Vagina (tissue), 2 donors: ENCODE measurements at regions not wholly inside any gene's neighbourhood (a gene's known extent, or its start where the extent isn't known, plus 50 kb on each side); places are given as distances from the start of the nearest gene placed in this dataset.
"Not testable (repeated sequence)": the region's sequence is repeated elsewhere in the genome, so short reads cannot be mapped to it uniquely, and the experiment has no call there.

Experiments used
- DNase-seq, 2 donors: peaks; one replicate each; pipeline ENCODE4 v3.0.0-alpha.2; 2017; ENCODE audit errors: extremely low spot score in 2 of 2
- H3K27ac ChIP-seq: fragments of 200-600 bp; sonication (generic); one replicate; pipeline ENCODE4 v1.5.1; 2019
- H3K27me3 ChIP-seq: fragments of 200-600 bp; sonication (generic); one replicate; pipeline ENCODE4 v1.5.1; 2019
- H3K36me3 ChIP-seq, 2 donors: fragments of 200-600 bp; sonication (generic); one replicate each; pipeline ENCODE4 v1.5.1; 2017 to 2019
- H3K4me1 ChIP-seq: fragments of 200-600 bp; sonication (generic); one replicate; pipeline ENCODE4 v1.5.1; 2019
- H3K4me3 ChIP-seq, 2 donors: fragments of 200-600 bp; sonication (generic); 1 replicate in 1 of 2; 2 replicates in 1 of 2; pipeline ENCODE4 v1.5.1; 2016 to 2019
- H3K9me3 ChIP-seq: fragments of 200-600 bp; sonication (generic); one replicate; pipeline ENCODE4 v1.5.1; 2019
- CTCF ChIP-seq, 3 experiments: fragments of 450-650 bp in 2 of 3; fragments of 200-600 bp in 1 of 3; sonication (generic) in 1 of 3; IDR thresholded peaks; one replicate each; pipeline ENCODE4 v1.5.1; 2017 to 2019; ENCODE audit warnings: antibody characterized with exemption in 3 of 3, mild to moderate bottlenecking in 2 of 3, moderate library complexity in 2 of 3
- POLR2A ChIP-seq, 2 donors: fragments of 450-650 bp; IDR thresholded peaks; one replicate each; pipeline ENCODE4 v1.6.1; 2017; ENCODE audit warnings: antibody characterized with exemption in 2 of 2, mild to moderate bottlenecking in 2 of 2, moderate library complexity in 2 of 2
- POLR2AphosphoS5 ChIP-seq, 2 donors: sonication (generic); formaldehyde crosslinking; IDR thresholded peaks; one replicate each; pipeline ENCODE4 v1.9.0; 2017; ENCODE audit warnings: antibody characterized with exemption in 2 of 2, mild to moderate bottlenecking in 2 of 2, low read depth in 1 of 2; ENCODE audit not compliant: insufficient read depth in 1 of 2
- intact Hi-C: fragments of 100-400 bp; cut with DNase I; formaldehyde crosslinking; loops from one replicate; pipeline ENCODE4 v1.15.1; 2023

GRCh38 chr5:96297290-96297689, 135.8 kb downstream of the PCSK1 start:
- H3K9me3 ChIP-seq = no peaks in the 10 kb centered on the region
- no peak overlapping the region for H3K4me3 ChIP-seq
- no peak for DNase-seq
- H3K4me1 ChIP-seq = no peaks in the 10 kb centered on the region
- intact Hi-C loops = loop anchor here (5.0 kb wide), 1 partner anchor 1490 kb away; no protein-coding TSS in a partner anchor
- TF ChIP-seq POLR2AphosphoS5 (IDR thresholded peaks at IDR 0.05; ENCODE audit: insufficient read depth in 1 of 2, low read depth in 1 of 2) (no peak), CTCF (IDR thresholded peaks at IDR 0.05) (no peak), POLR2A (IDR thresholded peaks at IDR 0.05) (no peak)
- H3K27me3 ChIP-seq = no peaks in the 10 kb centered on the region
- no peaks in the 10 kb centered on the region for H3K36me3 ChIP-seq
- no peak overlapping the region for H3K27ac ChIP-seq

GRCh38 chr5:96294884-96295202, 138.2 kb downstream of the PCSK1 start:
- Histone ChIP-seq H3K27me3 (no peaks in the 10 kb centered on the region), H3K4me3 (no peak overlapping the region), H3K27ac (no peak overlapping the region), H3K4me1 (no peaks in the 10 kb centered on the region), H3K36me3 (no peaks in the 10 kb centered on the region), H3K9me3 (no peaks in the 10 kb centered on the region)
- intact Hi-C loops = loop anchor here (5.0 kb wide), 1 partner anchor 1492 kb away; no protein-coding TSS in a partner anchor
- TF ChIP-seq CTCF (IDR thresholded peaks at IDR 0.05) (no peak), POLR2A (IDR thresholded peaks at IDR 0.05) (no peak), POLR2AphosphoS5 (IDR thresholded peaks at IDR 0.05; ENCODE audit: insufficient read depth in 1 of 2, low read depth in 1 of 2) (no peak)
- no peak for DNase-seq

- no peak overlapping the region for H3K4me3 ChIP-seq
- H3K9me3 ChIP-seq = no peaks in the 10 kb centered on the region
- H3K27me3 ChIP-seq = no peaks in the 10 kb centered on the region
- no peak for DNase-seq
- TF ChIP-seq CTCF (IDR thresholded peaks at IDR 0.05) (no peak), POLR2A (IDR thresholded peaks at IDR 0.05) (no peak), POLR2AphosphoS5 (IDR thresholded peaks at IDR 0.05; ENCODE audit: insufficient read depth in 1 of 2, low read depth in 1 of 2) (no peak)
- H3K27ac ChIP-seq = no peak overlapping the region
- no peaks in the 10 kb centered on the region for H3K4me1 ChIP-seq
- no peaks in the 10 kb centered on the region for H3K36me3 ChIP-seq
- intact Hi-C loops = no loop called here
Observed at GRCh38 chr5:96293966-96294883, 138.8 kb downstream of the PCSK1 start.

GRCh38 chr5:96292582-96293247, 140.3 kb downstream of the PCSK1 start:
- intact Hi-C loops = no loop called here
- TF ChIP-seq POLR2AphosphoS5 (IDR thresholded peaks at IDR 0.05; ENCODE audit: insufficient read depth in 1 of 2, low read depth in 1 of 2) = no peak
- no peak for TF ChIP-seq CTCF (IDR thresholded peaks at IDR 0.05)
- TF ChIP-seq POLR2A (IDR thresholded peaks at IDR 0.05) = no peak
- H3K27me3 ChIP-seq = no peaks in the 10 kb centered on the region
- DNase-seq = no peak
- no peak overlapping the region for H3K27ac ChIP-seq
- no peaks in the 10 kb centered on the region for H3K9me3 ChIP-seq
- H3K4me3 ChIP-seq = no peak overlapping the region
- H3K4me1 ChIP-seq = no peaks in the 10 kb centered on the region
- no peaks in the 10 kb centered on the region for H3K36me3 ChIP-seq

GRCh38 chr5:96289287-96289686, 143.8 kb downstream of the PCSK1 start:
- H3K27me3 ChIP-seq, H3K4me1 ChIP-seq, DNase-seq, intact Hi-C loops, H3K9me3 ChIP-seq, H3K27ac ChIP-seq, H3K36me3 ChIP-seq, H3K4me3 ChIP-seq: not testable (repeated sequence)
